ENCODE measurements at regions not wholly inside any gene's neighbourhood (a gene's known extent, or its start where the extent isn't known, plus 50 kb on each side); places are given as distances from the start of the nearest gene placed in this dataset.

GRCh38 chr20:20920433-20920832 lies 185.7 kb downstream of the LINC00237 start:
- TF ChIP-seq CTCF (IDR thresholded peaks at IDR 0.05; ENCODE audit: insufficient read depth, low read depth, low read length) (no peak), EZH2 (IDR thresholded peaks at IDR 0.05; ENCODE audit: insufficient read depth, low read length) (no peak)
